Vagina (tissue), 2 donors: ENCODE measurements at regions not wholly inside any gene's neighbourhood (a gene's known extent, or its start where the extent isn't known, plus 50 kb on each side); places are given as distances from the start of the nearest gene placed in this dataset.

Experiments
- DNase-seq, 2 donors: peaks; one replicate each; pipeline ENCODE4 v3.0.0-alpha.2; 2017; ENCODE audit errors: extremely low spot score in 2 of 2
- H3K27ac ChIP-seq: fragments of 200-600 bp; sonication (generic); one replicate; pipeline ENCODE4 v1.5.1; 2019
- H3K27me3 ChIP-seq: fragments of 200-600 bp; sonication (generic); one replicate; pipeline ENCODE4 v1.5.1; 2019
- H3K36me3 ChIP-seq, 2 donors: fragments of 200-600 bp; sonication (generic); one replicate each; pipeline ENCODE4 v1.5.1; 2017 to 2019
- H3K4me1 ChIP-seq: fragments of 200-600 bp; sonication (generic); one replicate; pipeline ENCODE4 v1.5.1; 2019
- H3K4me3 ChIP-seq, 2 donors: fragments of 200-600 bp; sonication (generic); 1 replicate in 1 of 2; 2 replicates in 1 of 2; pipeline ENCODE4 v1.5.1; 2016 to 2019
- H3K9me3 ChIP-seq: fragments of 200-600 bp; sonication (generic); one replicate; pipeline ENCODE4 v1.5.1; 2019
- POLR2A ChIP-seq, 2 donors: fragments of 450-650 bp; IDR thresholded peaks; one replicate each; pipeline ENCODE4 v1.6.1; 2017; ENCODE audit warnings: antibody characterized with exemption in 2 of 2, mild to moderate bottlenecking in 2 of 2, moderate library complexity in 2 of 2
- POLR2AphosphoS5 ChIP-seq, 2 donors: sonication (generic); formaldehyde crosslinking; IDR thresholded peaks; one replicate each; pipeline ENCODE4 v1.9.0; 2017; ENCODE audit warnings: antibody characterized with exemption in 2 of 2, mild to moderate bottlenecking in 2 of 2, low read depth in 1 of 2; ENCODE audit not compliant: insufficient read depth in 1 of 2
- intact Hi-C: fragments of 100-400 bp; cut with DNase I; formaldehyde crosslinking; loops from one replicate; pipeline ENCODE4 v1.15.1; 2023
- TF ChIP-seq, protein P1 (sequence below), 3 experiments: fragments of 450-650 bp in 2 of 3; fragments of 200-600 bp in 1 of 3; sonication (generic) in 1 of 3; IDR thresholded peaks; one replicate each; pipeline ENCODE4 v1.5.1; 2017 to 2019; ENCODE audit warnings: antibody characterized with exemption in 3 of 3, mild to moderate bottlenecking in 2 of 3, moderate library complexity in 2 of 3

DNA sequence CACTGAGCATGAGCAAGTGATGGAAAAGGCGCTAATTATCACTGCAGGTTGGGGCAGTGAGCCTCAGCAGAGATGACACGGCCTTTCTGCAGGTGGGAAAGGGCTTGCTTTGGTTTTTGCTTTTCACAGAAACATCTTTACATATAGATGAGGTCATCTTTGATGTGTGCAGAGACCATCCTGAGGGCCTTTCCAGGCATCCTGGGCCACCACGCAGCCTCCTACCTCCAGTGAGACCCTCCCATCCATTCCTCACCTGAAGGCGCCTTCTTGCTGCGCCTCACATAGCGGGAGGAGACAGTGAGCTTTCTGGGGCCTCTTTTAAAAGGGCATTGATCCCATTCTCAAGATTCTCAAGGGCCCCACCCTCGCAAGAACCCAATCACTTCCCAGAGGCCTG lies 235.3 kb upstream of the RAB6C start:
- H3K4me1 ChIP-seq, result no peaks in the 10 kb centered on the region
- no peaks in the 10 kb centered on the region for H3K9me3 ChIP-seq
- H3K27me3 ChIP-seq, result no peaks in the 10 kb centered on the region
- TF ChIP-seq, protein P1, sequence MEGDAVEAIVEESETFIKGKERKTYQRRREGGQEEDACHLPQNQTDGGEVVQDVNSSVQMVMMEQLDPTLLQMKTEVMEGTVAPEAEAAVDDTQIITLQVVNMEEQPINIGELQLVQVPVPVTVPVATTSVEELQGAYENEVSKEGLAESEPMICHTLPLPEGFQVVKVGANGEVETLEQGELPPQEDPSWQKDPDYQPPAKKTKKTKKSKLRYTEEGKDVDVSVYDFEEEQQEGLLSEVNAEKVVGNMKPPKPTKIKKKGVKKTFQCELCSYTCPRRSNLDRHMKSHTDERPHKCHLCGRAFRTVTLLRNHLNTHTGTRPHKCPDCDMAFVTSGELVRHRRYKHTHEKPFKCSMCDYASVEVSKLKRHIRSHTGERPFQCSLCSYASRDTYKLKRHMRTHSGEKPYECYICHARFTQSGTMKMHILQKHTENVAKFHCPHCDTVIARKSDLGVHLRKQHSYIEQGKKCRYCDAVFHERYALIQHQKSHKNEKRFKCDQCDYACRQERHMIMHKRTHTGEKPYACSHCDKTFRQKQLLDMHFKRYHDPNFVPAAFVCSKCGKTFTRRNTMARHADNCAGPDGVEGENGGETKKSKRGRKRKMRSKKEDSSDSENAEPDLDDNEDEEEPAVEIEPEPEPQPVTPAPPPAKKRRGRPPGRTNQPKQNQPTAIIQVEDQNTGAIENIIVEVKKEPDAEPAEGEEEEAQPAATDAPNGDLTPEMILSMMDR (IDR thresholded peaks at IDR 0.05), result no peak
- TF ChIP-seq POLR2AphosphoS5 (IDR thresholded peaks at IDR 0.05; ENCODE audit: insufficient read depth in 1 of 2, low read depth in 1 of 2) (no peak), POLR2A (IDR thresholded peaks at IDR 0.05) (no peak)
- no peak for DNase-seq
- intact Hi-C loops, result no loop called here
- no peaks in the 10 kb centered on the region for H3K36me3 ChIP-seq
- no peak overlapping the region for H3K4me3 ChIP-seq
- H3K27ac ChIP-seq, result no peak overlapping the region

DNA sequence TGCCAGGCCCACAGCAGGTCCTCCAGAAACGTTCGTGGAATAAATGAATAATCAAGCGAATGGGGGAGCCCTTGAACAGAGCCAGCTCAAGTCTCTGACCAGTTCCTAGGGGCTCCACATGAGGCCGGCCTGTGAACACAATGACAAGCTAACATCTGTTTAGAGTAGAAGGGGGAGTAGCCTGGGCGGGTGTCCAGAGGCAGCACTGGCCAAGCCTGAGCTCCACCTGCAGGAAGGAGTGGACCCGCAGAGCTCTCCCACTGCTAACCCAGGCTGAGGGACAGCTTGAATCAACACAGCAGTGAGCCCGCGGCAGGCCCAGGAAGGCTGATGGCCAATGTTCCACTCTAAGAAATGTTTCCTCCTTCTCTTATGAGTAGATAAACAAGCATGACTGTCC lies 234.8 kb upstream of the RAB6C start:
- Histone ChIP-seq H3K9me3 (no peaks in the 10 kb centered on the region), H3K4me3 (no peak overlapping the region), H3K27me3 (no peaks in the 10 kb centered on the region), H3K27ac (no peak overlapping the region), H3K36me3 (no peaks in the 10 kb centered on the region), H3K4me1 (no peaks in the 10 kb centered on the region)
- TF ChIP-seq POLR2A (IDR thresholded peaks at IDR 0.05) (no peak), POLR2AphosphoS5 (IDR thresholded peaks at IDR 0.05; ENCODE audit: insufficient read depth in 1 of 2, low read depth in 1 of 2) (no peak)
- TF ChIP-seq, protein P1 (IDR thresholded peaks at IDR 0.05), result no peak
- intact Hi-C loops, result no loop called here
- DNase-seq, result no peak

DNA sequence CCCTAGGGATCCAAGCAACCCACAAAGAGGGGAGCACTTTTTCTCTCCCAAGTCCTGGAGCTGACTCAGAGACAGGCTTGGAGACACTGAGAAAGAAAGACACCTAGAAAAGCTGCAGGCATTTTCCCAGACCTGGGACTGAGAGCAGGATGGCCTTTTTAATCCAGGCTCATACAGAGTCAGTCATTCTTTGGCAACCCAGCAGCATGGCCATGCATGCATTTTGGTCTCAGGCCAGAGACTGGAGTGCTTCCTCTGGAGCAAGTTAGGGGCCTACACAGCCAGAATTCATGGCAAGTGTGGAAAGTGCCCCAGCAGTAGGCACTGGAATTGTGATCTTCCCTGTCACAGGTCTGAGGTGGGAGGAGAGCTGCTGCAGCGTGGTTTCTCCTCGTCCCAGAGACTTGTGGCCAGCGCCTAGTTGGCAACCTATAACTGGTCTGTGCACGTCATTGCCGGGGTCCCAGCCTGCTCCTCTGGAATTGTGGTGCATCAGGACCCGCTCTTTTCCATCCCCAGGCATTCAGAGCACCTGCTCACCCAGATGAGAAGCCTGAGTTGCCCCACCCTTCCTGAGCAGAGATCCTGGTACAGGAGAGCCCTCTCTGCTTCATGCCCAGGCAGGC lies 231.9 kb upstream of the RAB6C start:
- Histone ChIP-seq H3K36me3 (no peaks in the 10 kb centered on the region), H3K9me3 (no peaks in the 10 kb centered on the region), H3K4me1 (no peaks in the 10 kb centered on the region), H3K27ac (no peak overlapping the region), H3K4me3 (no peak overlapping the region), H3K27me3 (no peaks in the 10 kb centered on the region)
- no peak for TF ChIP-seq POLR2A (IDR thresholded peaks at IDR 0.05)
- TF ChIP-seq, protein P1 (IDR thresholded peaks at IDR 0.05), result no peak
- TF ChIP-seq POLR2AphosphoS5 (IDR thresholded peaks at IDR 0.05; ENCODE audit: insufficient read depth in 1 of 2, low read depth in 1 of 2), result no peak
- no peak for DNase-seq
- intact Hi-C loops, result no loop called here

DNA sequence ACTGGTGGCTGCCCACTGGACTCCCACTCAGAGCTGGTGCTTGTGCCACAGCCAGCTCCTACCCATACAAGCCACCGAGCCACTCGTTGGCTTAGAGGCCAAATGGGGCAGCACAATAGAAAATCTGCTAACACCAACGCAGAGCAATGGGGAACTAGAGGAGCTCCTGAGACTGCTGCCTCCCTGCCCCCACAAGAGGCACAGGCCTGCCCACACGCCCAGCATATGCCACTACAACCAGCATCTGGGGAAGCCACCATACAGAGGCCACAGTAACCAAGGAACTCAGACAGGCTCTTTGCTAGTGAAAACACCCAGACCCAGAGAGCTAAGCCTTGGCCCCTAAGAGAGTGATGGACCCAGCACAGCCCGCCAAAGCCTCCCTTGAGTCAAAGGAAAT lies 231.2 kb upstream of the RAB6C start:
- H3K27me3 ChIP-seq, result no peaks in the 10 kb centered on the region
- no peak for DNase-seq
- H3K27ac ChIP-seq, result no peak overlapping the region
- no peaks in the 10 kb centered on the region for H3K9me3 ChIP-seq
- no peaks in the 10 kb centered on the region for H3K4me1 ChIP-seq
- H3K36me3 ChIP-seq, result no peaks in the 10 kb centered on the region
- no peak overlapping the region for H3K4me3 ChIP-seq
- intact Hi-C loops, result no loop called here
- TF ChIP-seq, protein P1 (IDR thresholded peaks at IDR 0.05), result no peak
- TF ChIP-seq POLR2AphosphoS5 (IDR thresholded peaks at IDR 0.05; ENCODE audit: insufficient read depth in 1 of 2, low read depth in 1 of 2), result no peak
- TF ChIP-seq POLR2A (IDR thresholded peaks at IDR 0.05), result no peak

DNA sequence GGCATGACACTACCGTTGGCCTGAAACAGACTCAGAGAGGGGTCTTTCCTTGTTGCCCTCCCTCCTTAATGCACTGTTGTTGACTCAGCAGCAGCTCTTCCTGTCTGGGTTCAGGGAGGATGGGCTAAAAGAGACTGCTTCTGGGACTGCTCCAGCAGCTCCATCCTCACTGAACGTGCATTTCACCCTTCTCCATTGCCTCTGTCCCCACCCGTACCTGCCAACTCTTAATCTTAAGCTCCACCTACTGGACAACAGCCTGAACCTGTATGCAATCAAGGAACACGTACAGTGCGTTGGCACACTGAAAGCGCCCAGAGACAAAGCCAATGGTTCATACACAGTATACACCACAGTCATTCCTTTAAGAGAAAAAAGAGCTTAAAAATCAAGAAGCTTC lies 230.8 kb upstream of the RAB6C start:
- Histone ChIP-seq H3K36me3 (no peaks in the 10 kb centered on the region), H3K9me3 (no peaks in the 10 kb centered on the region), H3K4me1 (no peaks in the 10 kb centered on the region), H3K27me3 (no peaks in the 10 kb centered on the region), H3K4me3 (no peak overlapping the region), H3K27ac (no peak overlapping the region)
- intact Hi-C loops, result no loop called here
- DNase-seq, result no peak
- TF ChIP-seq POLR2AphosphoS5 (IDR thresholded peaks at IDR 0.05; ENCODE audit: insufficient read depth in 1 of 2, low read depth in 1 of 2), result no peak
- TF ChIP-seq, protein P1 (IDR thresholded peaks at IDR 0.05), result no peak
- no peak for TF ChIP-seq POLR2A (IDR thresholded peaks at IDR 0.05)
